ENCODE measurements at regions not wholly inside any gene's neighbourhood (a gene's known extent, or its start where the extent isn't known, plus 50 kb on each side); places are given as distances from the start of the nearest gene placed in this dataset.

GRCh38 chr13:50401049-50401505 is 385.8 kb downstream of the KCNRG start:
- intact Hi-C loops (cut with DNase I), result no loop called here
- ATAC-seq (peak; percentile 42), DNase-seq (ENCODE audit: missing footprints) (no peak)

- intact Hi-C loops (cut with DNase I), result no loop called here
- DNase-seq (ENCODE audit: missing footprints), result no peak
- no peak for ATAC-seq
These were observed 386.6 kb downstream of the KCNRG start for GRCh38 chr13:50401721-50402465.

- DNase-seq (ENCODE audit: missing footprints), result no peak
- peak; percentile 33 for ATAC-seq
- intact Hi-C loops (cut with DNase I), result no loop called here
These were observed 388.1 kb downstream of the KCNRG start for GRCh38 chr13:50403311-50403710.

GRCh38 chr13:50404116-50404515 is 388.9 kb downstream of the KCNRG start:
- ATAC-seq, result no peak
- no peak for DNase-seq (ENCODE audit: missing footprints)
- intact Hi-C loops (cut with DNase I), result no loop called here

- no peak for DNase-seq (ENCODE audit: missing footprints)
- ATAC-seq, result no peak
- intact Hi-C loops (cut with DNase I), result no loop called here
These were observed 389.5 kb downstream of the KCNRG start for GRCh38 chr13:50404769-50405168.

- DNase-seq (ENCODE audit: missing footprints) (no peak), ATAC-seq (no peak)
- intact Hi-C loops (cut with DNase I), result no loop called here
These were observed 391.6 kb downstream of the KCNRG start for GRCh38 chr13:50406831-50407230.

- intact Hi-C loops (cut with DNase I), result no loop called here
- ATAC-seq, result no peak
These were observed 392.8 kb downstream of the KCNRG start for GRCh38 chr13:50408068-50408467.

GRCh38 chr13:50409220-50409619 is 394.0 kb downstream of the KCNRG start:
- DNase-seq (ENCODE audit: missing footprints) (no peak), ATAC-seq (no peak)
- intact Hi-C loops (cut with DNase I), result no loop called here

More at GRCh38 chr13:50408068-50408467, 392.8 kb downstream of the KCNRG start:
- DNase-seq (ENCODE audit: missing footprints), result no peak

- no peak for DNase-seq (ENCODE audit: missing footprints)
- ATAC-seq, result peak; percentile 34
- intact Hi-C loops (cut with DNase I), result no loop called here
These were observed 395.9 kb downstream of the KCNRG start for GRCh38 chr13:50410921-50411746.

- DNase-seq (ENCODE audit: missing footprints) (no peak), ATAC-seq (no peak)
- intact Hi-C loops (cut with DNase I), result no loop called here
These were observed 396.9 kb downstream of the KCNRG start for GRCh38 chr13:50412046-50412617.

- intact Hi-C loops (cut with DNase I), result no loop called here
- no peak for ATAC-seq
- no peak for DNase-seq (ENCODE audit: missing footprints)
These were observed 399.4 kb downstream of the KCNRG start for GRCh38 chr13:50414640-50415039.

GRCh38 chr13:50415428-50415827 is 400.2 kb downstream of the KCNRG start:
- ATAC-seq (no peak), DNase-seq (ENCODE audit: missing footprints) (no peak)
- intact Hi-C loops (cut with DNase I), result no loop called here

- no peak for ATAC-seq
- intact Hi-C loops (cut with DNase I), result no loop called here
- DNase-seq (ENCODE audit: missing footprints), result no peak
These were observed 402.4 kb downstream of the KCNRG start for GRCh38 chr13:50417597-50417996.

- ATAC-seq, result peak; percentile 70
- intact Hi-C loops (cut with DNase I), result no loop called here
- no peak for DNase-seq (ENCODE audit: missing footprints)
These were observed 404.2 kb downstream of the KCNRG start for GRCh38 chr13:50419331-50419865.

GRCh38 chr13:50419896-50420295 is 404.7 kb downstream of the KCNRG start:
- intact Hi-C loops (cut with DNase I), result loop anchor here (5.0 kb wide), 1 partner anchor 33 kb away; no protein-coding TSS in a partner anchor
- DNase-seq (ENCODE audit: missing footprints) (no peak), ATAC-seq (no peak)

- no peak for DNase-seq (ENCODE audit: missing footprints)
- peak; percentile 40 for ATAC-seq
- intact Hi-C loops (cut with DNase I), result loop anchor here (5.0 kb wide), 1 partner anchor 34 kb away; no protein-coding TSS in a partner anchor
These were observed 405.7 kb downstream of the KCNRG start for GRCh38 chr13:50420718-50421472.

GRCh38 chr13:50421473-50422130 is 406.4 kb downstream of the KCNRG start:
- DNase-seq (ENCODE audit: missing footprints), result no peak
- ATAC-seq, result no peak

More at GRCh38 chr13:50421473-50422130, 406.4 kb downstream of the KCNRG start:
- intact Hi-C loops (cut with DNase I), result loop anchor here (5.0 kb wide), 1 partner anchor 34 kb away; no protein-coding TSS in a partner anchor

Measured in Right ventricle myocardium inferior (tissue), 1 donor.